Esophagus muscularis mucosa (tissue), 4 donors: ENCODE measurements at regions not wholly inside any gene's neighbourhood (a gene's known extent, or its start where the extent isn't known, plus 50 kb on each side); places are given as distances from the start of the nearest gene placed in this dataset.
"Not testable (repeated sequence)": the region's sequence is repeated elsewhere in the genome, so short reads cannot be mapped to it uniquely, and the experiment has no call there.

ENCODE experiments used
- DNase-seq: peaks from one replicate; pipeline ENCODE4 v3.0.0-alpha.2; 2017; ENCODE audit errors: extremely low spot score
- H3K27ac ChIP-seq, 4 donors: fragments of 200-600 bp; sonication (generic); replicated peaks in 1 of 4; 1 replicate in 3 of 4; 2 replicates in 1 of 4; pipeline ENCODE4 v1.5.1; 2016 to 2019; ENCODE audit warnings: mild to moderate bottlenecking in 1 of 4
- H3K27me3 ChIP-seq, 4 donors: fragments of 200-600 bp; sonication (generic); one replicate each; pipeline versions ENCODE4 v1.5.1 to v1.6.0; 2016 to 2019
- H3K36me3 ChIP-seq, 4 donors: fragments of 200-600 bp; sonication (generic); one replicate each; pipeline ENCODE4 v1.5.1; 2016 to 2019
- H3K4me1 ChIP-seq, 4 donors: fragments of 200-600 bp; sonication (generic); one replicate each; pipeline ENCODE4 v1.5.1; 2016 to 2019
- H3K4me3 ChIP-seq, 4 donors: fragments of 200-600 bp; sonication (generic); 1 replicate in 2 of 4; 2 replicates in 2 of 4; pipeline ENCODE4 v1.5.1; 2016 to 2019; ENCODE audit warnings: mild to moderate bottlenecking in 4 of 4, moderate library complexity in 1 of 4
- H3K9me3 ChIP-seq, 4 donors: fragments of 200-600 bp; sonication (generic); 1 replicate in 3 of 4; 2 replicates in 1 of 4; pipeline ENCODE4 v1.5.1; 2016 to 2019
- CTCF ChIP-seq, 3 experiments: fragments of 200-600 bp in 2 of 3; fragments of 450-650 bp in 1 of 3; sonication (generic) in 2 of 3; IDR thresholded peaks; one replicate each; pipeline ENCODE4 v1.5.1; 2017 to 2019; ENCODE audit warnings: antibody characterized with exemption in 3 of 3, mild to moderate bottlenecking in 2 of 3, moderate library complexity in 1 of 3
- EP300 ChIP-seq: sonication (generic); formaldehyde crosslinking; IDR thresholded peaks from one replicate; pipeline ENCODE4 v1.6.1; 2017; ENCODE audit warnings: antibody characterized with exemption
- POLR2A ChIP-seq: fragments of 450-650 bp; IDR thresholded peaks from one replicate; pipeline ENCODE4 v1.6.1; 2017; ENCODE audit warnings: antibody characterized with exemption, moderate library complexity, mild to moderate bottlenecking, low read depth
- POLR2AphosphoS5 ChIP-seq, 2 donors: sonication (generic); formaldehyde crosslinking; IDR thresholded peaks; one replicate each; pipeline ENCODE4 v1.6.1; 2017; ENCODE audit warnings: antibody characterized with exemption in 2 of 2
- WGBS: methylation state at CpG from one replicate; pipeline ENCODE4 v1.1.5; 2018; 5-methylcytosine and 5-hydroxymethylcytosine counted together
- intact Hi-C: fragments of 100-400 bp; cut with DNase I; formaldehyde crosslinking; loops from one replicate; pipeline ENCODE4 v1.15.1; 2023

GRCh38 chr6:71672876-71673275, 213.5 kb upstream of the RIMS1 start:
- H3K9me3 ChIP-seq = no peaks in the 10 kb centered on the region
- H3K4me3 ChIP-seq = no peak overlapping the region
- no peak for TF ChIP-seq POLR2AphosphoS5 (IDR thresholded peaks at IDR 0.05)
- no peak for TF ChIP-seq CTCF (IDR thresholded peaks at IDR 0.05)
- TF ChIP-seq POLR2A = no peak
- no peak for TF ChIP-seq EP300
- H3K36me3 ChIP-seq = no peaks in the 10 kb centered on the region
- no peaks in the 10 kb centered on the region for H3K27me3 ChIP-seq
- 63% methylated on average over 2 of the region's 2 CpGs for WGBS
- intact Hi-C loops = no loop called here
- no peaks in the 10 kb centered on the region for H3K4me1 ChIP-seq
- no peak overlapping the region for H3K27ac ChIP-seq
- DNase-seq = no peak

GRCh38 chr6:71675386-71675785, 211.0 kb upstream of the RIMS1 start:
- Histone ChIP-seq H3K27ac (no peak overlapping the region), H3K9me3 (no peaks in the 10 kb centered on the region), H3K36me3 (no peaks in the 10 kb centered on the region), H3K4me3 (no peak overlapping the region), H3K27me3 (no peaks in the 10 kb centered on the region), H3K4me1 (no peaks in the 10 kb centered on the region)
- TF ChIP-seq CTCF (IDR thresholded peaks at IDR 0.05) (no peak), EP300 (no peak), POLR2AphosphoS5 (IDR thresholded peaks at IDR 0.05) (no peak), POLR2A (no peak)
- DNase-seq = no peak
- intact Hi-C loops = no loop called here
- 36% methylated on average over 1 of the region's 1 CpG for WGBS

GRCh38 chr6:71676298-71676697, 210.1 kb upstream of the RIMS1 start:
- H3K4me1 ChIP-seq = no peaks in the 10 kb centered on the region
- H3K4me3 ChIP-seq = no peak overlapping the region
- H3K9me3 ChIP-seq = no peaks in the 10 kb centered on the region
- H3K27ac ChIP-seq = no peak overlapping the region
- TF ChIP-seq POLR2AphosphoS5 (IDR thresholded peaks at IDR 0.05) = no peak
- no peak for TF ChIP-seq EP300
- TF ChIP-seq POLR2A = no peak
- TF ChIP-seq CTCF (IDR thresholded peaks at IDR 0.05) = no peak
- no peaks in the 10 kb centered on the region for H3K27me3 ChIP-seq
- no peak for DNase-seq
- intact Hi-C loops = no loop called here
- no peaks in the 10 kb centered on the region for H3K36me3 ChIP-seq

- no peaks in the 10 kb centered on the region for H3K9me3 ChIP-seq
- H3K4me1 ChIP-seq = no peaks in the 10 kb centered on the region
- TF ChIP-seq CTCF (IDR thresholded peaks at IDR 0.05) (no peak), POLR2A (no peak), POLR2AphosphoS5 (IDR thresholded peaks at IDR 0.05) (no peak), EP300 (no peak)
- WGBS = 72% methylated on average over 3 of the region's 3 CpGs
- intact Hi-C loops = no loop called here
- no peak overlapping the region for H3K27ac ChIP-seq
- no peak overlapping the region for H3K4me3 ChIP-seq
- H3K27me3 ChIP-seq = no peaks in the 10 kb centered on the region
- no peaks in the 10 kb centered on the region for H3K36me3 ChIP-seq
- DNase-seq = no peak
Measured at GRCh38 chr6:71678091-71678490, 208.3 kb upstream of the RIMS1 start.

GRCh38 chr6:71681234-71681867, 205.0 kb upstream of the RIMS1 start:
- H3K36me3 ChIP-seq = no peaks in the 10 kb centered on the region
- no peak overlapping the region for H3K27ac ChIP-seq
- H3K9me3 ChIP-seq = no peaks in the 10 kb centered on the region
- H3K4me3 ChIP-seq = no peak overlapping the region
- H3K4me1 ChIP-seq = no peaks in the 10 kb centered on the region
- DNase-seq = no peak
- no peak for TF ChIP-seq POLR2AphosphoS5 (IDR thresholded peaks at IDR 0.05)
- no peak for TF ChIP-seq EP300
- TF ChIP-seq CTCF (IDR thresholded peaks at IDR 0.05) = no peak
- TF ChIP-seq POLR2A = no peak
- 88% methylated on average over 2 of the region's 2 CpGs for WGBS
- no peaks in the 10 kb centered on the region for H3K27me3 ChIP-seq
- intact Hi-C loops = no loop called here

- H3K36me3 ChIP-seq, intact Hi-C loops, H3K27ac ChIP-seq, H3K4me3 ChIP-seq, H3K27me3 ChIP-seq, DNase-seq, H3K4me1 ChIP-seq, H3K9me3 ChIP-seq: not testable (repeated sequence)
- WGBS = 94% methylated on average over 14 of the region's 23 CpGs
Measured at GRCh38 chr6:71686021-71686677, 200.2 kb upstream of the RIMS1 start.
